NCI-H146 treated with DMSO at 0.1 percent for 48 hours (cell line): ENCODE measurements at regions not wholly inside any gene's neighbourhood (a gene's known extent, or its start where the extent isn't known, plus 50 kb on each side); places are given as distances from the start of the nearest gene placed in this dataset.

Source experiments
- DNase-seq: peaks from one replicate; lab custom pipeline; 2025; ENCODE audit not compliant: unreplicated experiment; lab: John Stamatoyannopoulos, UW

DNA sequence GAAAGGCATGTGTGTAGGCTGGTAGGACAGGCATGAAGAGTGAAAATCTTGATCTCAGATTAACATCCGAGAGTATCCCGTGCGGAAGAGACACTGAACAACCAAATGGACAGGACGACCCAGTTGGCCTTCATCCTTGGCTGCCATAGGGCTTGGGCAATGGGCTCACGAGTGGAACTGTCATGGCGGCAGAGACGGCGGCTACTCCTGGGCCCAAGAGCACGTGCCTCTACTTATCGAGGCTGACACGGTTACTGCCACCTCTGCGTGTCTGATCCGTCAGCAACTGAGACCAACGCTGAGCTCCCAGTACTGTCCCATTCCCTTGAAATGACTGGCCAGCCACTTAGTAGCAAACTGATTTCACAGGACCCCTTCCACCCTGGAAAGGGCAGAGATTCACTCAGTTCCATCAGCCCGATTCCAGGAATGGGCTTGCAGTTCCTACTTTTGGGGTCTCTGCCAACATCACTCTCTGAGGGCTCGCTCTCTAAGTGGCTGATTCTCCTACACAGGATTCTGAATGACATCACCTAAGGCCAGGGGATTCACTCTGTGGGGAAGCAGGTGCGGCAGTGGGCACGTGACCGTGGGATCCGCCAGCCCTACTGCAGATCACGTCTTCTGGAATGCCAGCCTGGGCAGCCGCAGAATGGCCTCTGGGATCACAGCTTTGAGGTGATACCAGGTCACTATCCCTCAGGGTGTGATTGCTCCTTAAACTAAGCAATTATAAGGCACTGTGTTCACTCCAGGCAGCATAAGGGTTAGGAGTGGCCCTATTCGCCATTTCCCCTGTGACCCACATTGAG is 97.8 kb downstream of the RPS6KA4 start:
- no peak for DNase-seq

DNA sequence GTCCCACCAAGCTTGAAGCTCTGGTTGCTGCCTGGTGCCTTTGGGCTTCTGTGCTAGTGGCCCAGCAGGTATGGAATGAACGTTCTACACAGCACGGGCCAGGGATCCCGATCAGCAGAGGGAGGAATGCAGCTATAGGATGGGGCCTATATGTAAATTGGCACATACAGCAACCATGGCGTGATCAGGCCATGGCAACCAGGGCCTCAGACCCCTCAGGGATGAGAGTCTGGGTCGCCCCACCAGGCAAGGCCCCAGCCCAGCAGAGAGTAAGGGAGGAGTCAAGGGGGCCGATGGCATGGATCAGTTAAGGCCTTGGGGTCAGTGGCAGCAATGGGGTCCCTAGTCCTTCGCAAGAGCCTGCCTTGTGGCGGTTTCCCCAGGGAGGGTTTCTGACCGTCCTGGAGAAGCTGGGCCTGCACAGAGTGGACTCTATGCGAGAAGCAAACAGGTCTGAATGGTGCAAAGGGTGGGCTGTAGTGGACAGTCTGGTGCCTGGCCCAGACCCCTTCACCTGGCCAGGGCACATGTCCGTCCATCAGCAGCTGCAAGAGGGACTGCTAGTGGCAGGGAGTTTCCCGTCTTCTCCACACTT is 98.2 kb upstream of the SLC22A11 start:
- no peak for DNase-seq

DNA sequence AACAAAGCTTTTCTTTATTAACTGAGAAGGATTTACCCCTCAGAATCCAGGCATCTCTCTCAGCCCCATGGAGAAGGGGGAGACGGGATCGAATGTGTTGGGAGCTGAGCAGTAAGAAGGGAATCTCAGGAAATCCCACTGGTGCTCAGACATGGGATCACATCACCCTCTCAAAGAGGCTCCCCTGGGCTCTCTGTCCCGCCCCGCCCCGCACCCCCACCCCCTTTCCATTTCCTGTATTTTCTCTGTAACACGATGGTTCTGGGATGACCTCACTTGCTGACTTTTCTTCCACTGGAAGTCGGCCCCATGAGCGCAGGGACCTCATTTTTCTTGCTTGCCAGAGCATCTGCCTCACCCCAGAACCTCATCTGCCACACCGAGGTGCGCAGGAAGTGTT is 96.7 kb upstream of the SLC22A11 start:
- no peak for DNase-seq

DNA sequence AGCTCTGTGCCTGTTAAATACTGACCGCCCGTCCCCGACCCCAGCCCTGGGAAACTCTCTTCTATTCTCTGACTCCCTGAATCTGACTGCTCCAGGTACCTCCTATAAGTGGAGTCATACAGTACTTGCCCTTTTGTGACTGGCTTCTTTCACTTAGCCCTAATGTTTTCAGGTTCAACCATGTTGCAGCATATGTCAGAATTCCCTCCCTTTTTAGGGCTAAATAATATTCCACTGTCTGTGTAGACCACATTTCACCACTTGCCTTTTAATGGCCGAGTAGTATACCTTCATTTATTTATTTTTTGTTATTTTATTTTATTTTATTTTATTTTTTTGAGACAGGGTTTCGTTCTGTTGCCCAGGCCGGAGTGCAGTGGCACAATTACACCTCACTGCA is 96.1 kb upstream of the SLC22A11 start:
- DNase-seq: no peak

DNA sequence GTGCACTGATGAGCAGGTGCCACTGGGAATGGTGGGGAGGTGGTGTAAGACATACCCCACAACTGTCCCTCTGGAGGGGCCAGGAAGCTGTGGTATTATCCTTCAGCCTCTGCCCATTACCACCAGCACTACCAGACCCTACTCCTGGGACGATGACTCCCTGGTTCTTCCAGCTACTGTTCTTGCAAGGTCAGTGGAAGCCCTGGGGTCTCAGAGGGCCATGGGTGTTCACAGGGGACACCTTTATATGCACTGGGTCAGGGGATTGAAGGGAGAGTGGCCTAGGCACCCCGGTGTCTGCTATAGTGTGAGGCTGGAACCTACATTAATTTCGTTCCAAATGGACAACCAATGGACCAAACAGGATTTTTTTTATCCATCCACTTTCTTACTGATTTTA is 94.7 kb upstream of the SLC22A11 start:
- no peak for DNase-seq

DNA sequence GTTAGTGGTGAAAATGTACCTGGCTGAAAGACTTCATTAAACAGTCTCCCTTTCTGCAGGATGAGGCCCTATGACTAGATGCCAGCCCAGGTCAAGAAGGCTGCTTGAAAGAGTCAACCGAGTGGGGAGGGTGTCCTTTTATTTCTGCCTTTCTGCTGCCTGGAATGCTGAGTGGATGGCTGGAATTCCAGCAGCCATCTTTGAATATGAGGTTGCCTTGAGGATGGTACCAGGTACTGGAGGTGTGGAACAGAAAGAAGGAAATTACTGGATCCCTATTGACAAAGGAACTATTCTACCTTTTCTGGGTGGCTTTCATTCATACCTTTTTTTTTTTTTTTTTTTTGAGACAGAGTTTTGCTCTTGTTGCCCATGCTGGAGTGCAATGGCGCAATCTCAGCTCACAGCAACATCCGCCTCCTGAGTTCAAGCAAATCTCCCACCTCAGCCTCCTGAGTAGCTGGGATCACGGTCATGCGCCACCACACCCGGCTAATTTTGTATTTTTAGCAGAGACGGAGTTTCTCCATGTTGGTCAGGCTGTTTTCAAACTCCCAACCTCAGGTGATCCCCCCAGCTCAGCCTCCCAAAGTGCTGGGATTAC is 89.5 kb upstream of the SLC22A11 start:
- DNase-seq: no peak

DNA sequence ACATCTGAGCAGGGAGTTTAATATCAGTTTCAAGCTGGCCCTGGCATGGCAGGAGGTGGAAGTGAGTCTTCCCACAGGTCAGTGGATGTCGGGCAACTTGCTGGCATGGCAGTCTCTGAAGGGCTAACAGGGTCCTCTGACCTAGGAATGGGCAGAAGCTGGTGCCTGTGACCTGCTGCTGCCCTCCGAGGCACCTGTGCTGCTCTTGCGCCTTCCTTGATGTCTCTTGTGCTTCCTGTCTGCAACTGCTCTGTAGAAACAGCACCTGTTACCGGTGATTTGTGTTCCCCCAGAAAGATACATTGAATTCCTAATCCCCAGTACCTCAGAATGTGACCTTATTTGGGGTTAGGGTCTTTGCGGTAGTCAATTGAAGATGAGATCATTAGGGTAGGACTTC is 86.5 kb upstream of the SLC22A11 start:
- no peak for DNase-seq

DNA sequence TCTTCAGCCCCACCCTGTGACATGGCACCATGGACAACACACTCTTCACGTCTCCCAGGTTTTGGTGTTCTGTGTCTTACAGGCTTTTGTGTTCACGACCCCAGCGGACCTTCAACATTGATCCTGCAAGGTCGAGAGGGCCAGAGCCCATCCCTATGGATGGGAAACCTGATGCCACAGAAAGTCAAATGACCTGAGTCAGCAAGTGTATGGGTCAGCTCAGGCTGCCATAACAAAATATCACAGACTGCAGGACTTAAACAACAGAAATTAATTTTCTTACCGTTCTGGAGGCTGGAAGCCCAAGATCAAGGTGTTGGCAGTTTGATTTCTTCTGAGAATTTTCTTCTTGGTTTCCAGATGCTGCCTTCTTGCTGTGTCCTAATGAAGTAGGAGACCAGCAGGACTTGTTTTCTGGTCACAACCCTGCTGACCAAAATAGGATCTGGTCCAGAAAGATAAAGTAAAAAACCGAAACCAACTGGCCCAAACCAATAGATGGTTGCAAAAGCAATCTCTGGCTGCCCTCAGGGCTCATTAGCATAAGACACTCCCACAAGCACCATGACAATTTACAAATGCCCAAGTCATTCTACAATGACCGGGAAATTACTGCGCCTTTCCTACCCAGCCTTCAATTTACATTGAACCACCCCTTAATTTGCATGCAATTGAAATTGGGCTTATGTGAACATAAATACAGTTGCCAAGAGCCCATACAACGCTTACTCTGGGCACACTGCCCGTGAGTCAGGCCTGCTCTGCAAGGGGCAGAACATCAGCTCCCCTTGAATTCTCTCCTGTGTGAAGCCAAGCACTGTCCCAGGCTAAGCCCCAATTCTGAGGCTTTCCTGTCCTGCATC is 82.9 kb upstream of the SLC22A11 start:
- no peak for DNase-seq

DNA sequence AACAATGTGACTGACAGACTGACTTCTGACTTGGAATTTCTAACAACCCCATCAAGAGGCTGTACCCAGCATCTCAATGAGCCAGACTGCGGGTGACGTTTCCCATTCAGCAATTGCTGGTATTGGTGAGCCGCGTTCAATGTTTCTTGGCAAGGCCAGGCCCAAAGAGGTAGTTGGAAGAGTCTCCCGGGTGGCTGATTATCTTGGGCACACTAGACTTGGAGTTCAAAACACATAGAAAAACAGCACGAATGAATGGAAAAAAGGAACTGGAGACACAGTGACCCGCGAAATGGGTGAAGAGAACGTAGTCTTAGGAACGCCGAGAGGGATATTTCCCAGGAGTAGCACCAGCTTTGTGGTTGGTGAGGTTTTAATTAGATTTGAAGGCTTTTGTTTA is 81.1 kb upstream of the SLC22A11 start:
- no peak for DNase-seq

DNA sequence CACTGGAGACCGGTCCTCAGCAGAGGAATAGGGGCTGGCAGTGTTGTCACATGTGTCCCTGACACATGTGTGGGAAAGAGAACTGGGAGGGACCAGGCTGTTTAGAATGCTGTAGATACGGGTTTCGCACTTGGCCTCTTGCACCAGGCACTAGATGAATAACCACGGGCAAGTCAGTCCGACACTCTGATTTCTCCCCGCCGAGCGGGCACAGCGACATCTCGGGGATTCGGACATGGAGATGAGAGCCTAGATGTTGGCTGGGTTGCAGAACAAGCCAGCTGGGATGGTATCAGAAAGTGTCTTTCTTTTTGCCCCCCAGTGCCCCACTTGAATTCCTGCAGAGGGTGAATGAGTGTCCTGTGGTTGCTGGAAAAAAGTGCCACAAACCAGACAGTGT is 80.6 kb upstream of the SLC22A11 start:
- no peak for DNase-seq

DNA sequence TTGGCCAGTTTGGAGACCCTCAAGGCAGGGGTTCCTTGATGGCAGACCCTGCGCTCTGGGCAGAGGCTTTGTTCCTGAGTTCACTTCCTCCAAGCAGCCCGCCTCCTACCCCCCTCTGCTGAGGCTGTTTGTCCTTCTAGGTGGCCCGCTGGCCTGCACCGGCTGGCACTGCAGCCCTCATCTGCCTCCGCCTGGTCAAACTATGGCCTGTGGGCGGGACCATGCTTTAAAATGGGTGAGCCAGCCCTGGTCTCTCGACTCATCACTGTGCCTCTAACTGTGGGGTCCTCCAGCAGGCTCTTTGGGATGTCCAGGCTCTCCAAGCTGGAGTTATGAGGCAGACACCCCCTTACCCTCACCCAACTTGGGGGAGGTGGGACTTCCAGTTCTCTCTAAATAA is 78.9 kb upstream of the SLC22A11 start:
- DNase-seq: no peak

DNA sequence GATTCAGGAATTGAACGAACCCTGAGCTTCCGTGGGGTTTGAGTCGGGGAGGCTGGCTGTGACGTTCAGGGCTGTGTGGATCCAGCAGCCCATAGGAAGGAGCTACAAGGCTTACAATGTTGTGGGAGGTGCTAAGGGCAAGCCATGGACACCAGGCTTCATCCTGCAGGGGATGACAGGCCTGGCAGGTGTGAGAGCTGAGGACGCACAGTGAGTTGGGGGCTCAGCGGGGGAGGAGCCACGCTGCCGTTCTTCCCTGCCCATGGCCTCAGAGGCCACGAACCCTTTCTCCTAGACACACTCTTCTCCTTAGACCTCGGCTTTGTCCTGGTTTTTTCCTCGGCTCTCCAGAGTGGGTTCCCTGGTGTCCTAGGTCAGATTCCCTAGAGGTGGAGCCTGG is 78.1 kb upstream of the SLC22A11 start:
- no peak for DNase-seq

DNA sequence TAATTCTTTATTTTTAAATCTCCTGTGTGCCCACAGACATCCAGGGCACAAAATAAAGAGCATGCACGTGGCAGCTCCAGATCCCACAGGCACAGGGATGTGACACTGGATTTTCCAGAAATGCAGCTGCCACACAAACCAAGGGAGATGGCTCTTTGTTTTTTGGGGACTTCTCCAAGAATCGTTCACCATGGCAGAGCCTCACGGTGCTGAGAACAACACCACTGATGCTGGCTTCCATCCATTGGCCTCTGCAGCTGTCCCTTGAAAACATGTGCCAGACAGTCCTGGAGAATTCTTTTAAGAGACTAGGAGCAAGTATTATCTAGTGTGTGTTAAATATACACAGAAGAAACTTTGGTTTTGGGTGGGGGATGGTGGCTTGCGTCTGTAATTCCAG is 73.2 kb upstream of the SLC22A11 start:
- no peak for DNase-seq

DNA sequence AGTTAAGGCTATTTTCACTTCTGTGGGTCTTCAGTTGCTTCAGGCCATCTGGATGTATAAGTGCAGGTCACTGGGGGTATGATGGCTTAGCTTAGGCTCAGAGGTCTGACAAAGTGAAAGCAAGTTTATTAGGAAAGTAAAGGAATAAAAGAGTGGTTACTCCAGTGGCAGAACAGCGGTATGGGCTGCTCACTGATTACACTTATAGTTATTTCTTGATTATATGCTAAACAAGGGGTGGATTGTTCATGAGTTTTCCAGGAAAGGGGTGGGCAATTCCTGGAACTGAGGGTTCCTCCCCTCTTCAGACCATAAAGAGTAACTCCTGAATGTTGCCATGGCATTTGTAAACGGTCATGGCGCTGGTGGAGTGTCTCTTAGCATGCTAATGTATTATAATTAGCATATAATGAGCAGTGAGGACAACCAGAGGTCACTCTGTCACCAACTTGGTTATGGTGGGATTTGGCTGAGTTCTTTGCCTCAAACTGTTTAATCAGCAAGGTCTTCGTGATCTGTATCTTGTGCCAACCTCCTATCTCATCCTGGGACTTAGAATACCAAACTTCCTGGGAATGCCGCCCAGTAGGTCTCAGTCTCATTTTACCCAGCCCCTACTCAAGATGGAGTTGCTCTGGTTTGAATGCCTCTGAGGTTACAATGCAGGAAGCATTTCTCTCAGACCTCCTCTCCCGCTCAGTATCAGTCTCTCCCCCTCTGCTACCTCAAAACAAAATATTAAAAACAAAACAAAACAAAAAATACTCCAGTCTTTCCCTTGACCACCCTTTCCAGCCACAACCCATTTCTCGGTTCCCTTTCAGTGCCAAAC is 71.3 kb upstream of the SLC22A11 start:
- no peak for DNase-seq

DNA sequence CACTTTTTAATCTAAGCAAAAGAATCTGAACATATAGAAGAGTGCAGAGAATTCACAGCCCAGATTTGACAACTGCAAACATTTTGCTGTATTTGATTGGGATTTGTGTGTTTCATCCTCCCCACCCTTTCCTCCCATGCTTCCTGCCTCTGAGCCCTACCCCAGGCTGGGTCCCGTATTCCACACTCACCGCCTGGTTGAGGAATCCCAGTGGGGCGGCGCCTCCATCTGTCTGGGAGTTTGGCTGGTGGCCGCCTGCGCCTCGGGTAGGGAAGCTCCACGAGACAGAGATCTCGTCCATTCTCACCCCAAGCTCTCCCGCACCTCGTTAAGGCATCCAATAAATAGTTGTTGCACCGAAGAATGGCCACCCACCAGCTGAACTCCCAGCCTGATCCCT is 70.7 kb upstream of the SLC22A11 start:
- DNase-seq: no peak

DNA sequence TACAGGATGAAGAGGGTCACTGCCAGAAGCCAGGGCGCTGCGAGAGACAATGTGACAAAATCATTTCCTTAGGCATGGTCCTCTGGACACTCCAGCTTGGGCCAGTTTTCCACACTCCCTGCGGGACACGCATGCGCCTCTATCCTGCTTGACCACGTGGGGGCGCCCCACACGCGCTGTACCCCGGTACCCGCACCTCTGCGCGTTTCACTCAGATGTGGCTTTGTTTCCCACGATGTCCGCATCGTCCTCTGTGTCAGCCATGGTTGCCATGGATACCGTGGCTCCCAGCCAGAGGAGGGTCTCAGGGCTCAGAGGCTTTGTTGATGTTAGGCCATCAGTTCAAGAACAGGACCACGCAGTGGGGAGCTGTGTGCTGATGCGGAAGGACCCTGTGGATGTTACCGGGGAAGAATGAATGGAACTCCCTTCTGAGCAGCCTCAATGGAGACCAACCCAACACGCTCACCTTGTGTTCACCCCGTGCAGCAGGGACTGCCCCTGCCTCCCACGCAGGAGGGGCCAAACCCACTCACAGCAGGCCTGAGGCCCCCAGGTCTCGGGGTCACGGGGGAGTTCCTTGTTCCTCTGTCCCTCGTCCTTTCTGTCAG is 65.8 kb upstream of the SLC22A11 start:
- DNase-seq: no peak

DNA sequence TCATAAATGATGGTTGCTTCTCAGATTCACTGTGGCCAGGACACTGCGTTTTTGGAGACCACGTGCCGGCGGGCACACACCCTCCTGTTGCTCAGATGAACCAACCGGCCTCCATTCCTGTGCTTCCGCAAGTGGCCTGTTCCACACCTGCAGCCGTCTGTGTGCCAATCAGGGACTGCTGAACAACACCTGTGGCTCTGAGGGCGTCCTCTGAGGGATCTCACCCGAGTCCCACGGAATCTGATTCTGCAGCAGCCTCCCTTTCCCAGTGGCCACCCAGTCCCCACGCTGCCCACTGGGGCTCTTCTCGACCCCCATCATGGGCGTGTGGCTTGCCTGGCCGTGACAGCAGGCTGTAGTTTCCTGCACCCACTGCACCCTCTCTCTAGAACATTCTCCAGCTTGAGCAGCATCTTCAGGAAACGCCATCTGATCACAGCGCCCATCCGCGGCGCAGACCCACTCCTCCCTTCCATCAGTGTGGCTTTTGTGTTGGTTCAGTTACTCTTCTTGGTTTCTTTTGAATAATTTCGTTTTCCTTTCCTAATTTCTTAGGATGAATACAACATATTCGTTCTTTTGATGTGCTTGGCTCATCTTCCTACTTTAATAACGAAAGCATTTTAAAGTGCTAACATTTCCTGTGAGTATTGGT is 65.1 kb upstream of the SLC22A11 start:
- DNase-seq: no peak

DNA sequence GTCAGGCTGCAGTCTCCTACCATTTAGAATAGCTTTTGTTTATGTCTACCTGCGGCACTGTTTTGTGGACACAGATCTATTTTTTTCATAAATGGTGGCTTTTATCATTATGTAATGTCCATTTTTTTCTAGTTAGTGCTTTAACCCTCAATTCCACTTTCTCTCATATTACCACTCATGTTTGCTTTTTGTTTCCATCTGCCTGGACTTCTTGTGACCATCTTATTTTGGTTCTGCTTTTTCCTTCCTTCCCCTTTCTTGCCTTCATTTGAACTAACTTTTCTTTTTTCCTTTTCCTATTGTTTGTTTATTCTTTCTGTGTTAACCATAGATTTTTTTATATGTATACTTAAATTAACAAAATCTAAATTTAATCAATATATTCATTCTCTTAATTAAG is 63.2 kb upstream of the SLC22A11 start:
- no peak for DNase-seq

DNA sequence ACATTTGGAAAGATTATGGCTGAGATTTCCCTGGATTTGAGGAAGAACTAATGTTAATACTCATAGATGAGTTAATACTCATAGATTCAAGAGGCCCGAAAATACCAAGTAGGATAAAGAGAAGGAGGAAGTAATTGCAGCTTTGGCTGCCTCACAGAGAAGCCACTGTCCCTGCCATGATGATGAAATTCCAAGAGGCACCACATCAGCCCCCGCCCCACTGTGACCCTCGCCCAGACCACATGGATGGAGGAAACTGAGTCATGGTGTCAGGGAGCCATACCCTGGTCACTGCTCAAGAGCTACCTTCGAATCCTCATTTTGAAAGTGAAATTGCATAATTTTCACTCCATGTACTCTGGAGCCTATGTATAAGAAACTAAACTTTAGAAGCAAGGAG is 57.6 kb upstream of the SLC22A11 start:
- no peak for DNase-seq
